Panc1 (cell line): ENCODE measurements at regions not wholly inside any gene's neighbourhood (a gene's known extent, or its start where the extent isn't known, plus 50 kb on each side); places are given as distances from the start of the nearest gene placed in this dataset.
A peak's percentile ranks its signal among the peaks of the same experiment; 100 is the strongest.

Experiments used
- ATAC-seq: fragments of 200-7000 bp; cut with Tn5 transposase; 2 replicates; pipeline ENCODE4 v1.9.1; 2020; ENCODE audit warnings: mild to moderate bottlenecking, moderate library complexity
- BruUV-seq: library from RNA; stranded (reverse); fragments of 400-500 nt; replicated peaks from 2 replicates; lab custom pipeline; 2021; lab: Mats Ljungman, UMichigan
- CTCF ChIA-PET: fragments of 300-600 bp; sonication (Branson Sonifier 250); formaldehyde crosslinking; loops from one replicate; lab custom pipeline; 2022; ENCODE audit warnings: antibody characterized with exemption; lab: Charles Lee
- POLR2A ChIA-PET: fragments of 300-600 bp; sonication (Branson Sonifier 250); formaldehyde crosslinking; loops from one replicate; lab custom pipeline; 2022; ENCODE audit warnings: antibody characterized with exemption; lab: Charles Lee
- DNase-seq: peaks from one replicate; pipeline ENCODE4 v3.0.0-alpha.2; 2010; ENCODE audit warnings: low read depth, low spot score
- H3K27ac ChIP-seq: 2 replicates; pipeline ENCODE4 v1.5.1; 2011; ENCODE audit warnings: mild to moderate bottlenecking, low read length, inconsistent platforms
- H3K27me3 ChIP-seq: fragments of 200-500 bp; sonication (Bioruptor generic); 2 replicates; pipeline ENCODE4 v1.6.0; 2014; ENCODE audit warnings: low read length, inconsistent platforms; ENCODE audit not compliant: control insufficient read depth, insufficient read depth
- H3K36me3 ChIP-seq: fragments of 200-500 bp; sonication (Bioruptor generic); 2 replicates; pipeline ENCODE4 v1.5.1; 2014; ENCODE audit warnings: inconsistent platforms, mild to moderate bottlenecking, low read length, moderate library complexity; ENCODE audit not compliant: control insufficient read depth, insufficient read depth
- H3K4me1 ChIP-seq: 2 replicates; pipeline ENCODE4 v1.5.1; 2011; ENCODE audit warnings: inconsistent platforms, mild to moderate bottlenecking, low read length, moderate library complexity; ENCODE audit not compliant: control insufficient read depth, insufficient read depth
- H3K4me3 ChIP-seq, 2 experiments: 2 replicates each; pipeline ENCODE4 v1.5.1; 2011 to 2012; ENCODE audit warnings: low read depth in 2 of 2, low read length in 2 of 2, mild to moderate bottlenecking in 2 of 2, inconsistent platforms in 1 of 2, moderate library complexity in 1 of 2
- H3K9me3 ChIP-seq: fragments of 200-500 bp; sonication (Bioruptor generic); 2 replicates; pipeline ENCODE4 v1.5.1; 2014; ENCODE audit warnings: low read depth, mild to moderate bottlenecking, inconsistent platforms, low read length, moderate library complexity; ENCODE audit not compliant: control insufficient read depth, insufficient read depth
- POLR2AphosphoS5 ChIP-seq: IDR thresholded peaks from 2 replicates; pipeline ENCODE4 v1.6.1; 2012; ENCODE audit warnings: mild to moderate bottlenecking, low read depth, low read length, moderate library complexity
- SIN3A ChIP-seq: IDR thresholded peaks from 2 replicates; pipeline ENCODE4 v1.6.1; 2012; ENCODE audit warnings: low read depth, mild to moderate bottlenecking, low read length, moderate library complexity, borderline replicate concordance; ENCODE audit not compliant: insufficient read depth
- TCF7L2 ChIP-seq: IDR thresholded peaks from 2 replicates; pipeline ENCODE4 v1.6.1; 2011; ENCODE audit warnings: mild to moderate bottlenecking, low read depth, low read length, inconsistent platforms
- in situ Hi-C: cut with HindIII; loops from 2 replicates; pipeline ENCODE4 v1.10.0; 2016; ENCODE audit warnings: low sequenced_read_pairs, low pct_unique_long_range_greater_than_20kb
- intact Hi-C: fragments of 100-400 bp; cut with micrococcal nuclease; formaldehyde crosslinking; loops from one replicate; pipeline ENCODE4 v1.10.0; 2022; ENCODE audit not compliant: unreplicated experiment
- TF ChIP-seq, protein P1 (sequence below), 2 experiments: IDR thresholded peaks; 2 replicates each; pipeline ENCODE4 v1.6.1; 2011 to 2012; ENCODE audit warnings: low read depth in 2 of 2, control low read depth in 1 of 2, low read length in 1 of 2, mild to moderate bottlenecking in 1 of 2, moderate library complexity in 1 of 2; ENCODE audit not compliant: insufficient read depth in 1 of 2
- TF ChIP-seq, protein P2 (sequence below): fragments of 450-650 bp; IDR thresholded peaks from 2 replicates; pipeline ENCODE4 v1.5.1; 2017; ENCODE audit warnings: mild to moderate bottlenecking

DNA sequence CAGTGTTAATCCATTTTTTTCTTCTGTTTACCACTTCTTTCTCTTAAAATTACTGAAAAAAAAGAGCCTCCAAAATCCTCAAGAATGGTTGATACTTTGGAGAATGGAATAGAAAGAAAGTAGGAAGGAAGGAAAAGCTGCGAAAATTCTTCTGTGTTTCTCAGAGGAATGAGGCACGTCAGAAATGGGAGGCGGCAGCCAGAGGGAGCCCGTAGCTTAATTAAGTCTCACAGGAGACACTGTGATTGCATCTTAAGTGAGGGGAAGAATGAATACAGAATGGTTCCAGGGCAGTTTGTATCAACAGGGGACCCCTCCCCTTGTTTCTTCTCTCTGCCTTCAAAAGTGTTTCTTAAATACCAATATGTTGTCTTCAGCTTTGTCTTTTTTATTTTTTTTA is 1099.5 kb downstream of the PLA2G4A start:
- ChIA-PET CTCF (no interaction called here), POLR2A (no interaction called here)
- in situ Hi-C loops (no loop called here), intact Hi-C loops (no loop called here)
- H3K4me3 ChIP-seq = no peak overlapping the region
- no peaks in the 10 kb centered on the region for H3K36me3 ChIP-seq
- TF ChIP-seq, protein P1, sequence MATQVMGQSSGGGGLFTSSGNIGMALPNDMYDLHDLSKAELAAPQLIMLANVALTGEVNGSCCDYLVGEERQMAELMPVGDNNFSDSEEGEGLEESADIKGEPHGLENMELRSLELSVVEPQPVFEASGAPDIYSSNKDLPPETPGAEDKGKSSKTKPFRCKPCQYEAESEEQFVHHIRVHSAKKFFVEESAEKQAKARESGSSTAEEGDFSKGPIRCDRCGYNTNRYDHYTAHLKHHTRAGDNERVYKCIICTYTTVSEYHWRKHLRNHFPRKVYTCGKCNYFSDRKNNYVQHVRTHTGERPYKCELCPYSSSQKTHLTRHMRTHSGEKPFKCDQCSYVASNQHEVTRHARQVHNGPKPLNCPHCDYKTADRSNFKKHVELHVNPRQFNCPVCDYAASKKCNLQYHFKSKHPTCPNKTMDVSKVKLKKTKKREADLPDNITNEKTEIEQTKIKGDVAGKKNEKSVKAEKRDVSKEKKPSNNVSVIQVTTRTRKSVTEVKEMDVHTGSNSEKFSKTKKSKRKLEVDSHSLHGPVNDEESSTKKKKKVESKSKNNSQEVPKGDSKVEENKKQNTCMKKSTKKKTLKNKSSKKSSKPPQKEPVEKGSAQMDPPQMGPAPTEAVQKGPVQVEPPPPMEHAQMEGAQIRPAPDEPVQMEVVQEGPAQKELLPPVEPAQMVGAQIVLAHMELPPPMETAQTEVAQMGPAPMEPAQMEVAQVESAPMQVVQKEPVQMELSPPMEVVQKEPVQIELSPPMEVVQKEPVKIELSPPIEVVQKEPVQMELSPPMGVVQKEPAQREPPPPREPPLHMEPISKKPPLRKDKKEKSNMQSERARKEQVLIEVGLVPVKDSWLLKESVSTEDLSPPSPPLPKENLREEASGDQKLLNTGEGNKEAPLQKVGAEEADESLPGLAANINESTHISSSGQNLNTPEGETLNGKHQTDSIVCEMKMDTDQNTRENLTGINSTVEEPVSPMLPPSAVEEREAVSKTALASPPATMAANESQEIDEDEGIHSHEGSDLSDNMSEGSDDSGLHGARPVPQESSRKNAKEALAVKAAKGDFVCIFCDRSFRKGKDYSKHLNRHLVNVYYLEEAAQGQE (IDR thresholded peaks at IDR 0.05; ENCODE audit: insufficient read depth in 1 of 2, low read depth in 2 of 2, low read length in 1 of 2) = no peak
- TF ChIP-seq POLR2AphosphoS5 = no peak
- TF ChIP-seq, protein P2, sequence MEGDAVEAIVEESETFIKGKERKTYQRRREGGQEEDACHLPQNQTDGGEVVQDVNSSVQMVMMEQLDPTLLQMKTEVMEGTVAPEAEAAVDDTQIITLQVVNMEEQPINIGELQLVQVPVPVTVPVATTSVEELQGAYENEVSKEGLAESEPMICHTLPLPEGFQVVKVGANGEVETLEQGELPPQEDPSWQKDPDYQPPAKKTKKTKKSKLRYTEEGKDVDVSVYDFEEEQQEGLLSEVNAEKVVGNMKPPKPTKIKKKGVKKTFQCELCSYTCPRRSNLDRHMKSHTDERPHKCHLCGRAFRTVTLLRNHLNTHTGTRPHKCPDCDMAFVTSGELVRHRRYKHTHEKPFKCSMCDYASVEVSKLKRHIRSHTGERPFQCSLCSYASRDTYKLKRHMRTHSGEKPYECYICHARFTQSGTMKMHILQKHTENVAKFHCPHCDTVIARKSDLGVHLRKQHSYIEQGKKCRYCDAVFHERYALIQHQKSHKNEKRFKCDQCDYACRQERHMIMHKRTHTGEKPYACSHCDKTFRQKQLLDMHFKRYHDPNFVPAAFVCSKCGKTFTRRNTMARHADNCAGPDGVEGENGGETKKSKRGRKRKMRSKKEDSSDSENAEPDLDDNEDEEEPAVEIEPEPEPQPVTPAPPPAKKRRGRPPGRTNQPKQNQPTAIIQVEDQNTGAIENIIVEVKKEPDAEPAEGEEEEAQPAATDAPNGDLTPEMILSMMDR = peak; percentile 72
- no TSS peak for BruUV-seq
- peak; percentile 7 for DNase-seq
- no peaks in the 10 kb centered on the region for H3K9me3 ChIP-seq
- H3K4me1 ChIP-seq = no peaks in the 10 kb centered on the region; the same call in 1 of the 2 replicates
- ATAC-seq = peak; percentile 73; the same call in 1 of the 2 replicates
- H3K27ac ChIP-seq = no peak overlapping the region
- H3K27me3 ChIP-seq = no peaks in the 10 kb centered on the region

DNA sequence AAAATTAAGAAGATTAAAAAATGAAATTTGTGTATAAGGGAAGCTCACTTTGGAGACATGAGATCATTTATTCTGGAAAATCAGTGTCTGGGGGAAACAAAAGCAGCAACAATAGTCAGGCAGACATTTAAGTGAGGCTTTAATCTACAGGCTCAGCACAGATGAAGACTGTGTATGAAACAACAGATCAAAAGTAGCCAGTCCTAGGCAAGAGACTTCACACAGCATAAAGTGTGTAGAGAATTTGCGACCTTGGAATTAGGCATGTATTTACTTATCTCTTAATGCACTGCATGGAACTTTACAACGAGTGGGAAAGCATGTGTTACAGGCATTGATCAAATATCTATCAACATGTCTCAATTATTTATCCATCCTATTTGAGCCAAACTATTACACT is 1099.9 kb downstream of the PLA2G4A start:
- DNase-seq (no peak), ATAC-seq (no peak)
- H3K27me3 ChIP-seq = no peaks in the 10 kb centered on the region
- in situ Hi-C loops (no loop called here), intact Hi-C loops (no loop called here)
- no peak overlapping the region for H3K27ac ChIP-seq
- no peaks in the 10 kb centered on the region for H3K9me3 ChIP-seq
- no peaks in the 10 kb centered on the region for H3K36me3 ChIP-seq
- no peaks in the 10 kb centered on the region; the same call in 1 of the 2 replicates for H3K4me1 ChIP-seq
- no TSS peak for BruUV-seq
- ChIA-PET CTCF (no interaction called here), POLR2A (no interaction called here)
- no peak overlapping the region for H3K4me3 ChIP-seq
- no peak for TF ChIP-seq POLR2AphosphoS5
- TF ChIP-seq SIN3A = no peak
- TF ChIP-seq, protein P2 = no peak; the same call in none of the 2 replicates

DNA sequence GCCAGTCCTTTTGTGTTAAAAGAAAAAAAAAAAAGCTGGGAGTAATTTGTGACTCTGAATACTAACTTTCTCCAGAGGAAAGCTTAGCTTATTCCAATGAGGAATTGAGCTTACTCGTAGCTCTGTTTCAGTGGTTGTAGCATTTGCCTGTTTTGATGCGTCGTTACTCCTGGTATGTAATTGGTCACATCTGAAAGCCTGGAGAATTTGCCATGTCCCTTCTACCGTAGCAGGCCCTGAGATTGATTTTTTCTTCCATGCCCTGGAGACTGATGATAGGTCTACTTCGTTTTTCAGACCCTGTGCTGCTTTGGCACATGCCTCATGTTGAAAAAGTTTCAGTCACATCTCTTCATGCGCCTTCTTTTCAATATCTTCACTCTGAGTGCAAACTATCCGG is 1103.0 kb downstream of the PLA2G4A start:
- Histone ChIP-seq H3K27me3 (no peaks in the 10 kb centered on the region), H3K9me3 (no peaks in the 10 kb centered on the region), H3K4me3 (no peak overlapping the region), H3K27ac (no peak overlapping the region), H3K4me1 (no peaks in the 10 kb centered on the region; the same call in 1 of the 2 replicates), H3K36me3 (no peaks in the 10 kb centered on the region)
- ChIA-PET CTCF (no interaction called here), POLR2A (no interaction called here)
- ATAC-seq = no peak
- intact Hi-C loops (no loop called here), in situ Hi-C loops (no loop called here)
- BruUV-seq = no TSS peak
- TF ChIP-seq, protein P1 (IDR thresholded peaks at IDR 0.05; ENCODE audit: insufficient read depth in 1 of 2, low read depth in 2 of 2, low read length in 1 of 2) = no peak
- TF ChIP-seq TCF7L2 = no peak
- TF ChIP-seq SIN3A = no peak
- no peak for TF ChIP-seq POLR2AphosphoS5
- TF ChIP-seq, protein P2 = no peak
- DNase-seq = no peak
